ENCODE measurements at regions not wholly inside any gene's neighbourhood (a gene's known extent, or its start where the extent isn't known, plus 50 kb on each side); places are given as distances from the start of the nearest gene placed in this dataset.

DNA sequence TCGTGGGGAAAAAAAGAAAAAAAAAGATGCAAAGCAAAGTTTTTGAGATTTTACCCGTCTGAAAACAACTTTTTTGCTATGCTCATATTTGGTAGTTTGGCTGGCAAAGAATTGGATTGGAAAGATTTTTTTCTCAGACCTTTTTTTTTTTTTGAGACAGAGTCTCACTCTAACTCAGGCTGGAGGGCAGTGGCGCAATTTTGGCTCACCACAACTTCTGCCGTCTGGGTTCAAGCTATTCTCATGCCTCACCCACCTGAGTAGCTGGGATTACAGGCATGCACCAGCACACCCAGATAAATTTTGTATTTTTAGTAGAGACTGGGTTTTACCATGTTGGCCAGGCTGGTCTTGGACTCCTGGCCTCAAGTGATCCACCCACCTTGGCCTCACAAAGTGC is 56.3 kb upstream of the TANC1 start:
- Histone ChIP-seq H3K27ac (ENCODE audit: low read depth, low read length) (no peak overlapping the region), H4K20me1 (replicated peaks in 1 of 2; ENCODE audit: control insufficient read depth in 1 of 2, insufficient read depth in 2 of 2, low read length in 2 of 2) (no peaks in the 10 kb centered on the region), H3K56ac (replicated peaks; ENCODE audit: insufficient read length, low read depth, low read length) (no peak overlapping the region), H3K79me2 (ENCODE audit: control insufficient read depth in 1 of 2, insufficient read depth in 2 of 2, low read length in 2 of 2) (no peaks in the 10 kb centered on the region), H4K5ac (ENCODE audit: insufficient read length, low read depth, low read length) (no peak overlapping the region), H4K91ac (replicated peaks; ENCODE audit: insufficient read length, low read length) (no peak overlapping the region), H2AK5ac (ENCODE audit: low read depth, low read length) (no peak overlapping the region), H3K14ac (ENCODE audit: insufficient read length) (no peak overlapping the region), H2AFZ (ENCODE audit: low read length) (no peak overlapping the region), H3K79me1 (ENCODE audit: low read depth, low read length) (no peaks in the 10 kb centered on the region), H3K23me2 (ENCODE audit: low read depth, low read length) (no peaks in the 10 kb centered on the region), H2BK15ac (ENCODE audit: low read length) (no peak overlapping the region), H3K9me3 (ENCODE audit: insufficient read depth in 2 of 2, low read depth in 1 of 2, low read length in 1 of 2) (no peaks in the 10 kb centered on the region), H3K4me3 (ENCODE audit: extremely low read depth in 1 of 4, insufficient read depth in 2 of 4, low read depth in 3 of 4, low read length in 4 of 4) (no peak overlapping the region), H3K4ac (replicated peaks; ENCODE audit: insufficient read length, low read depth, low read length) (no peak overlapping the region), H2BK5ac (ENCODE audit: low read depth, low read length) (no peak overlapping the region), H3K18ac (ENCODE audit: extremely low read depth, low read length) (no peak overlapping the region), H2BK12ac (ENCODE audit: low read depth, low read length) (no peak overlapping the region), H3K4me1 (replicated peaks in 1 of 4; ENCODE audit: control insufficient read depth in 3 of 4, insufficient read depth in 4 of 4, low read length in 3 of 4) (peaks cover 0 to 7% (median 0%) of the 10 kb centered on the region in 4 experiments; a peak in 1 of 7 replicates), H2BK20ac (ENCODE audit: low read length) (no peak overlapping the region), H3K9ac (replicated peaks in 1 of 4; ENCODE audit: extremely low read depth in 1 of 4, low read depth in 3 of 4, low read length in 3 of 4) (no peak overlapping the region), H3K36me3 (ENCODE audit: control insufficient read depth in 2 of 4, insufficient read depth in 4 of 4, low read length in 3 of 4) (no peaks in the 10 kb centered on the region), H3K23ac (ENCODE audit: insufficient read length) (no peak overlapping the region), H4K8ac (ENCODE audit: extremely low read depth, insufficient read depth, low read length) (no peak overlapping the region), H2BK120ac (replicated peaks; ENCODE audit: low read depth, low read length) (no peak overlapping the region), H3K27me3 (replicated peaks in 1 of 4; ENCODE audit: control insufficient read depth in 3 of 4, extremely low read depth in 1 of 4, insufficient read depth in 3 of 4, low read length in 3 of 4) (no peaks in the 10 kb centered on the region), H3K4me2 (ENCODE audit: insufficient read depth in 1 of 2, low read depth in 2 of 2, low read length in 2 of 2) (no peak overlapping the region)
- DNase-seq (ENCODE audit: low read depth in 1 of 2, low spot score in 2 of 2): no peak
- CTCF ChIA-PET (ENCODE audit: partially characterized antibody): interaction anchor here (0.6 to 1.6 kb wide), 4 partner anchors 124 to 635 kb away, joined by 3 to 8 read pairs (median 6); no protein-coding TSS in a partner anchor
- FAIRE-seq: no peak
- WGBS, 2 experiments (ENCODE audit: extremely low coverage in 1 of 2, insufficient coverage in 1 of 2, insufficient read length in 1 of 2, insufficient replicate concordance in 2 of 2, low coverage in 1 of 2, low lambda C conversion rate in 2 of 2, missing lambda C conversion rate in 1 of 2): 44% methylated on average over 4 of the region's 4 CpGs; no CpG with 5 or more reads in 1 of the 2 experiments
- POLR2A ChIA-PET (ENCODE audit: partially characterized antibody): interaction anchor here (0.7 kb wide), 1 partner anchor 265 kb away, joined by 4 read pairs; no protein-coding TSS in a partner anchor
